Uterus (tissue), 3 donors: ENCODE measurements at regions not wholly inside any gene's neighbourhood (a gene's known extent, or its start where the extent isn't known, plus 50 kb on each side); places are given as distances from the start of the nearest gene placed in this dataset.
"Not testable (repeated sequence)": the region's sequence is repeated elsewhere in the genome, so short reads cannot be mapped to it uniquely, and the experiment has no call there.

Source experiments
- DNase-seq, 2 donors: peaks; one replicate each; pipeline ENCODE4 v3.0.0-alpha.2; 2019 to 2020
- H3K27ac ChIP-seq, 2 donors: fragments of 200-600 bp; sonication (generic); 1 replicate in 1 of 2; 2 replicates in 1 of 2; pipeline ENCODE4 v1.5.1; 2016 to 2018
- H3K27me3 ChIP-seq, 2 donors: fragments of 200-600 bp; sonication (generic); one replicate each; pipeline ENCODE4 v1.5.1; 2018 to 2019; ENCODE audit warnings: control low read depth in 1 of 2
- H3K36me3 ChIP-seq, 2 donors: fragments of 200-600 bp; sonication (generic); one replicate each; pipeline ENCODE4 v1.5.1; 2019; ENCODE audit warnings: control low read depth in 1 of 2
- H3K4me1 ChIP-seq, 2 donors: fragments of 200-600 bp; sonication (generic); one replicate each; pipeline ENCODE4 v1.5.1; 2018 to 2019; ENCODE audit warnings: control low read depth in 1 of 2
- H3K4me3 ChIP-seq, 2 donors: fragments of 200-600 bp; sonication (generic); 1 replicate in 1 of 2; 2 replicates in 1 of 2; pipeline ENCODE4 v1.5.1; 2018 to 2019; ENCODE audit warnings: mild to moderate bottlenecking in 1 of 2
- H3K9me3 ChIP-seq, 2 donors: fragments of 200-600 bp; sonication (generic); one replicate each; pipeline ENCODE4 v1.5.1; 2019; ENCODE audit warnings: control low read depth in 1 of 2
- POLR2A ChIP-seq, 2 donors: fragments of 450-650 bp; IDR thresholded peaks; one replicate each; pipeline ENCODE4 v1.6.1; 2016; ENCODE audit warnings: antibody characterized with exemption in 2 of 2, mild to moderate bottlenecking in 1 of 2, moderate library complexity in 1 of 2
- intact Hi-C: fragments of 100-400 bp; cut with DNase I; formaldehyde crosslinking; loops from one replicate; pipeline ENCODE4 v1.15.1; 2023; ENCODE audit warnings: low total_unique reads
- TF ChIP-seq, protein P1 (sequence below), 4 experiments: fragments of 200-600 bp in 2 of 4; fragments of 450-650 bp in 2 of 4; sonication (generic) in 2 of 4; IDR thresholded peaks; one replicate each; pipeline ENCODE4 v1.5.1; 2016 to 2019; ENCODE audit warnings: antibody characterized with exemption in 4 of 4, mild to moderate bottlenecking in 2 of 4, moderate library complexity in 1 of 4
- donor health status: DM: yes; HTN: yes; CAD: no.

DNA sequence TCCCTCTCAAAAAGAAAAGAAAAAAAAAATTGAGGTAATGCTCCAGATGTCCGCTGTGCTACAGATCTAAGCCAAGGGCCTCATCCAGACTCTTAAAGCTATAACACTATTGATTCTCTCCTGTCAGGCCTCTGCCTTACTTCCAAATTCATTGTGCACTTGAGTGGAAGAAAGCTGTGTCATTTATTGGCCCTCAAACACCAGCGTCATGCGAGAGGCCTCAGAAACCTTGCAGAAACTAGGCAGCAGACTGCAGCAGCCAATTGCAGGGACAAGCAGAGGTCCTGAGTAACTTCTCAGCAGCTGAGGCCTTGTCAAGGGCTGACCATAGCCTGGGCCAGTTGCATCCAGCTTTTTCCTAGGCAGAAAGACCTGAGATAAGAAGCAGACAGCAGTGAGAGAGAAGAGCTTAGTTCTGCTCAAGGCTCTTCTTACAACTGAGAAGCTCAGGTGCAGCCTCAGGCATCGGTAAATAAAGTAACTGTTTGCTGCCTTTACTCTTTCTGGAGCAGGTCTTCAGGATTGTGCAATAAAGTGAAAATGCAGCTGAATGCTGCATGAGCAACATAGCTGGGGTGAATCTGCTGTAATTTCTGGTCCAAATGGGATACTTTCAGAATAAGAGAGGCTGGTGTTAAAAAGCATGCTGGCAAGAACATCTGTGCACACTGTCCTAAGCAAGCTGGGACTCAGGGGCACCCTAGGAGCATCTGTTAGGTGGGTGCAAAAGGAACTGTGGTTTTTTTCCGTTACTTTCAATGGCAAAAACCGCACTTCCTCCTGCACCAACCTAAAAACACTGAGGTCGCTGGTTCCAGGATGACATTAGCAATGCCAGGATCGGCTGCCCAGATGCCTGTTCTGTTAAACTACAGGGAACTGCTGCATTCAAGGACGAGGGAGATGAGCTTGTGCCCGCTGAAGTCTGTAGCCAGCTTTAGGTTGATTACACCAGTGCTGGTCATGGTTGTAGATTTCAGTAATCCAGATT, 181.8 kb upstream of the PFKP start:
- Histone ChIP-seq H3K4me3 (no peak overlapping the region), H3K9me3 (no peaks in the 10 kb centered on the region), H3K27ac (no peak overlapping the region), H3K27me3 (no peaks in the 10 kb centered on the region), H3K36me3 (no peaks in the 10 kb centered on the region), H3K4me1 (no peaks in the 10 kb centered on the region)
- TF ChIP-seq POLR2A (IDR thresholded peaks at IDR 0.05), result no peak
- TF ChIP-seq, protein P1, sequence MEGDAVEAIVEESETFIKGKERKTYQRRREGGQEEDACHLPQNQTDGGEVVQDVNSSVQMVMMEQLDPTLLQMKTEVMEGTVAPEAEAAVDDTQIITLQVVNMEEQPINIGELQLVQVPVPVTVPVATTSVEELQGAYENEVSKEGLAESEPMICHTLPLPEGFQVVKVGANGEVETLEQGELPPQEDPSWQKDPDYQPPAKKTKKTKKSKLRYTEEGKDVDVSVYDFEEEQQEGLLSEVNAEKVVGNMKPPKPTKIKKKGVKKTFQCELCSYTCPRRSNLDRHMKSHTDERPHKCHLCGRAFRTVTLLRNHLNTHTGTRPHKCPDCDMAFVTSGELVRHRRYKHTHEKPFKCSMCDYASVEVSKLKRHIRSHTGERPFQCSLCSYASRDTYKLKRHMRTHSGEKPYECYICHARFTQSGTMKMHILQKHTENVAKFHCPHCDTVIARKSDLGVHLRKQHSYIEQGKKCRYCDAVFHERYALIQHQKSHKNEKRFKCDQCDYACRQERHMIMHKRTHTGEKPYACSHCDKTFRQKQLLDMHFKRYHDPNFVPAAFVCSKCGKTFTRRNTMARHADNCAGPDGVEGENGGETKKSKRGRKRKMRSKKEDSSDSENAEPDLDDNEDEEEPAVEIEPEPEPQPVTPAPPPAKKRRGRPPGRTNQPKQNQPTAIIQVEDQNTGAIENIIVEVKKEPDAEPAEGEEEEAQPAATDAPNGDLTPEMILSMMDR (IDR thresholded peaks at IDR 0.05), result no peak
- no peak for DNase-seq
- intact Hi-C loops, result no loop called here

DNA sequence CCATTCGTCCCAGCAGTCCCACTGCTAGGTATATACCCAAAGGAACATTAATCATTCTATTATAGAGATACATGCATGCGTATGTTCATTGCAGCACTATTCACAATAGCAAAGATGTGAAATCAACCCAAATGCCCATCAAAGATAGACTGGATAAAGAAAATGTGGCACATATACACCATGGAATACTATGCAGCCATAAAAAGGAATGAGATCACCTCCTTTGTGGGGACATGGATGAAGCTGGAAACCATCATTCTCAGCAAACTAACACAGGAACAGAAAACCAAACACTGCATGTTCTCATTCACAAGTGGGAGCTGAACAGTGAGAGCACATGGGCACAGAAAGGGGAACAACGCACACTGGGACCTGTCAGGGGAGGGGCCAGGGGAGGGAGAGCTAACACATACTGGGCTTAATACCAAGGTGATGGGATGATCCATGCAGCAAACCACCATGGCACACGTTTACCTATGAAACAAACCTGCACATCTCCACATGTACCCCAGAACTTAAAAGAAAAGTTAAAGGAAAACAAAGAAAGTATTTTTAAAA, 183.3 kb upstream of the PFKP start:
- H3K4me1 ChIP-seq, DNase-seq, H3K36me3 ChIP-seq, H3K27ac ChIP-seq, H3K27me3 ChIP-seq, H3K4me3 ChIP-seq, H3K9me3 ChIP-seq, intact Hi-C loops: not testable (repeated sequence)

DNA sequence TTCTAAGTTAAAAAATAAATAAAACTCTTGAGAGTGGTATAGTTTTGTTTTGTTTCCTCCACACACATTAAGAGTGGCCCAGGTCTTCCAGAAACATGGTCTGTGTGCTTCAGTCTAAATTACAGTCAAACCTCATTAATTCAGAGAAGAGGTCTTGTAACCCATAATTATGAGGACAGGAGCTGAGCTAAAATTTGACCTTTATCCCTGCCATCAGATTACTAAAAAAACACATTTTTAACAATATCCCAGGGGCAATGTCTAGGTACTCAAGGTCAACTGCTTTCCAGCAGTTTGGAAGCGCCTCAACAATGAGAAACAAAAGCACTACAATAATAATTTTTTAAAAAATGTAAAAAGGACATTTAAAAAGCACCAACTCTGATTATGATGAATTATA, 184.1 kb upstream of the PFKP start:
- H3K27ac ChIP-seq, result no peak overlapping the region
- DNase-seq, result no peak
- no peaks in the 10 kb centered on the region for H3K27me3 ChIP-seq
- no peaks in the 10 kb centered on the region for H3K9me3 ChIP-seq
- H3K4me3 ChIP-seq, result no peak overlapping the region
- TF ChIP-seq POLR2A (IDR thresholded peaks at IDR 0.05), result no peak
- TF ChIP-seq, protein P1 (IDR thresholded peaks at IDR 0.05), result no peak
- intact Hi-C loops, result no loop called here
- no peaks in the 10 kb centered on the region for H3K36me3 ChIP-seq
- H3K4me1 ChIP-seq, result no peaks in the 10 kb centered on the region

DNA sequence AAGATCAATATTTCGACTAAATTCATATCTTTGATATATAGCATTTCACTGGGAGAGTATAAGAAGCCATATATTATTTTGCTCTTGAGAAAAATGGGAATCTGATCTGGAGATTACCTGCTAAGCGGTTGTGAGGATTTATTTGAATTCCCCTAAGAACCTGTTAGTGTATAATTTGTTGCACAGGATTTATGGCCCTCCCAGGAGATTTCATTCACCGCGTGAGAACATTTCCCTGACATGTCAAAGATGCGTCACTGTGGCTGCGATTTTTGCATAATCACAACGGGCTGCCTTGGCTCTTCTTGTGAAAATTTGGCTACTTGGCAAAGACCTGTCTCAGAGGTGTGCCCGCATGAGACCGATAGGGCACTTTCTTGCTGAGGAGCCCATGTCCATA, 184.7 kb upstream of the PFKP start:
- H3K36me3 ChIP-seq, result no peaks in the 10 kb centered on the region
- no peak for DNase-seq
- H3K27ac ChIP-seq, result no peak overlapping the region
- intact Hi-C loops, result no loop called here
- H3K9me3 ChIP-seq, result no peaks in the 10 kb centered on the region
- no peak overlapping the region for H3K4me3 ChIP-seq
- H3K27me3 ChIP-seq, result no peaks in the 10 kb centered on the region
- H3K4me1 ChIP-seq, result no peaks in the 10 kb centered on the region
- TF ChIP-seq, protein P1 (IDR thresholded peaks at IDR 0.05), result no peak
- TF ChIP-seq POLR2A (IDR thresholded peaks at IDR 0.05), result no peak

DNA sequence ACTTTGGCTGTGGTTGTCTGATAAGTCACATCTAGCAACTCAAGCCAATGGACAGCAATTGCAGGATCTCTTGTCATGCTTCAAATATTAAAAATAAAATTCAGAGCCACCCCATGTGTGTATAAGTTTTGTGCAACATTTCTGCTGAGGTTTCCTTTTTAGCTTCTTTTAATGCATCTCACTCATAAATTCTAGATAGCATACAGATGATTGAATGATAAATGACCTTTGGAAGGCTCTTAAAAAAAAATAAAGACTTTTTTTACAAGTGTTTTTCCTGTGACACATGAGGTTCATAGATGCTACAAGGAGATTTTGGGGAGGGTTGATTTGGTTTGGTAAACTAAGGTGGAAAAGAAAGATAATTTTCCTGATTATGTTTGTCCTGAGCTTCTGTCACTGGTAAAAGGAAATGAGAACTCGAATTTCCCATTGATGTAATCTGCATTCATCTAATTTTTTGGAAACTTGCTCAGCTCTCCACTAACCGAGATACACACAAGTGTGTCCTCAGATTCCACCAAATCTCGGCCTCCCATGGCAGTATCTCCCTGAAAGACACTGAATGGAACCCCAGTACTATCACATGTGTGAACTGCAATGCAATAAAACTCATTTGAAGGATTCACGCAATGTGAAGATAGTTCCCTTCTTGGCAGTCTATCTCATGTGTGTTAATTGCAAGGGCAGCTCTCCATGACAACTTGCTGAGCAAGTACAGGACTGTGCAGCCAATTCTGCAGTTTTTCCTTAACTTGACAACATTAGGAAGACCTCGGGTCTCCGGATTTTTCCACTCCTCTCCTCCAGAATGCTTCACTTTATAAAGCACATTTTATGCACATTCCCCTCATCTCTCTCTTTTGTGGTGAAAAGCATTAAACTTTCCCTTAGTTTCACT, 185.4 kb upstream of the PFKP start:
- TF ChIP-seq, protein P1 (IDR thresholded peaks at IDR 0.05), result no peak
- TF ChIP-seq POLR2A (IDR thresholded peaks at IDR 0.05), result no peak
- Histone ChIP-seq H3K27me3 (no peaks in the 10 kb centered on the region), H3K27ac (no peak overlapping the region), H3K4me3 (no peak overlapping the region), H3K4me1 (no peaks in the 10 kb centered on the region), H3K9me3 (no peaks in the 10 kb centered on the region), H3K36me3 (no peaks in the 10 kb centered on the region)
- intact Hi-C loops, result no loop called here
- no peak for DNase-seq

DNA sequence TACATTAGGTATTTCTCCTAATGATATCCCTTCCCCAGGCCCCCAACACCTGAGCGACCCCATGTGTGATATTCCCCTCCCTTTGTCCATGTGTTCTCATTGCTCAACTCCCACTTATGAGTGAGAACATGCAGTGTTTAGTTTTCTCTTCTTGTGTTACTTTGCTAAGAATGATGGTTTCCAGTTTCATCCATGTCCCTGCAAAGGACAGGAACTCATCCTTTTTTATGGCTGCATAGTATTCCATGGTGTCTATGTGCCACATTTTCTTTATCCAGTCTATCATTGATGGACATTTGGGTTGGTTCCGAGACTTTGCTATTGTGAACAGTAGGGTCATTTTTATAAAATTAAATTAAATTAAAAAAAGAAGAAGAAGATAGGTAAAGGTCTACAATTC, 187.3 kb upstream of the PFKP start:
- H3K27me3 ChIP-seq, H3K4me1 ChIP-seq, DNase-seq, H3K36me3 ChIP-seq, H3K4me3 ChIP-seq, H3K9me3 ChIP-seq, intact Hi-C loops, H3K27ac ChIP-seq: not testable (repeated sequence)
